Upper lobe of right lung (tissue), 1 donor: ENCODE measurements at regions not wholly inside any gene's neighbourhood (a gene's known extent, or its start where the extent isn't known, plus 50 kb on each side); places are given as distances from the start of the nearest gene placed in this dataset.

Experiments used
- ATAC-seq: fragments of 200-7000 bp; cut with Tn5 transposase; one replicate; pipeline ENCODE4 v1.9.1; 2020; ENCODE audit warnings: mild to moderate bottlenecking, moderate library complexity
- DNase-seq: peaks from one replicate; pipeline ENCODE4 v3.0.0-alpha.2; 2020
- H3K27ac ChIP-seq: fragments of 200-600 bp; one replicate; pipeline ENCODE4 v1.8.0; 2022
- H3K27me3 ChIP-seq: fragments of 200-600 bp; one replicate; pipeline ENCODE4 v1.8.0; 2022; ENCODE audit warnings: mild to moderate bottlenecking
- H3K36me3 ChIP-seq: fragments of 200-600 bp; one replicate; pipeline ENCODE4 v1.8.0; 2022
- H3K4me1 ChIP-seq: fragments of 200-600 bp; one replicate; pipeline ENCODE4 v1.8.0; 2022
- H3K4me3 ChIP-seq: fragments of 200-600 bp; one replicate; pipeline ENCODE4 v1.8.0; 2022; ENCODE audit warnings: mild to moderate bottlenecking
- H3K9me3 ChIP-seq: fragments of 200-600 bp; one replicate; pipeline ENCODE4 v1.8.0; 2022
- intact Hi-C: fragments of 100-400 bp; cut with DNase I; formaldehyde crosslinking; loops from one replicate; pipeline ENCODE4 v1.11.0; 2022
- TF ChIP-seq, protein P1 (sequence below): fragments of 200-600 bp; IDR thresholded peaks from one replicate; pipeline ENCODE4 v1.8.0; 2022; ENCODE audit warnings: antibody characterized with exemption
- donor health status: DM: no; HTN: yes; CAD: no; lungs with severe emphysema.

DNA sequence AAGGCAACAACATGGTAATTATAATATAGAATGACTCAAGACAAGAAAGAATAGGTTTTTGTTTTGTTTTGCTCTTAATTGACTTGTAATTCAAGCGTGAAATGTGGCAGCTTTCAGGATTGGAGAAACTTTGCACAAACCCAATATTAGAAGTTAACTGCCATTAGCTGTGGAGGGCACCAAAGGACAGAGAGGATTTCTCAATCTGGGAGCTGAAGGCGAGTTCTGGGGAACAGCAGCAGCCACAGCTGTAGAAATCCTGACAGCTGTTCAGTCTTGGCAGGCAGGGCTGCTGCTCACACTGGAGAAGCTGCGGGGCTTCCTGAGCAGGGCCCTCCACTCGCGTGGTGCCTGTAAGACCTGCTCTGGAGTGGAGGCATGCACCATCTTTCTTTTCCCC, 182.2 kb upstream of the IL12A start:
- TF ChIP-seq, protein P1, sequence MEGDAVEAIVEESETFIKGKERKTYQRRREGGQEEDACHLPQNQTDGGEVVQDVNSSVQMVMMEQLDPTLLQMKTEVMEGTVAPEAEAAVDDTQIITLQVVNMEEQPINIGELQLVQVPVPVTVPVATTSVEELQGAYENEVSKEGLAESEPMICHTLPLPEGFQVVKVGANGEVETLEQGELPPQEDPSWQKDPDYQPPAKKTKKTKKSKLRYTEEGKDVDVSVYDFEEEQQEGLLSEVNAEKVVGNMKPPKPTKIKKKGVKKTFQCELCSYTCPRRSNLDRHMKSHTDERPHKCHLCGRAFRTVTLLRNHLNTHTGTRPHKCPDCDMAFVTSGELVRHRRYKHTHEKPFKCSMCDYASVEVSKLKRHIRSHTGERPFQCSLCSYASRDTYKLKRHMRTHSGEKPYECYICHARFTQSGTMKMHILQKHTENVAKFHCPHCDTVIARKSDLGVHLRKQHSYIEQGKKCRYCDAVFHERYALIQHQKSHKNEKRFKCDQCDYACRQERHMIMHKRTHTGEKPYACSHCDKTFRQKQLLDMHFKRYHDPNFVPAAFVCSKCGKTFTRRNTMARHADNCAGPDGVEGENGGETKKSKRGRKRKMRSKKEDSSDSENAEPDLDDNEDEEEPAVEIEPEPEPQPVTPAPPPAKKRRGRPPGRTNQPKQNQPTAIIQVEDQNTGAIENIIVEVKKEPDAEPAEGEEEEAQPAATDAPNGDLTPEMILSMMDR: no peak
- ATAC-seq: peak; percentile 36
- Histone ChIP-seq H3K4me1 (peaks cover 31% of the 10 kb centered on the region), H3K27me3 (no peaks in the 10 kb centered on the region), H3K9me3 (no peaks in the 10 kb centered on the region), H3K27ac (no peak overlapping the region), H3K4me3 (no peak overlapping the region), H3K36me3 (no peaks in the 10 kb centered on the region)
- DNase-seq: no peak
- intact Hi-C loops: loop anchor here (10.0 kb wide), 1 partner anchor 192 kb away; no protein-coding TSS in a partner anchor

DNA sequence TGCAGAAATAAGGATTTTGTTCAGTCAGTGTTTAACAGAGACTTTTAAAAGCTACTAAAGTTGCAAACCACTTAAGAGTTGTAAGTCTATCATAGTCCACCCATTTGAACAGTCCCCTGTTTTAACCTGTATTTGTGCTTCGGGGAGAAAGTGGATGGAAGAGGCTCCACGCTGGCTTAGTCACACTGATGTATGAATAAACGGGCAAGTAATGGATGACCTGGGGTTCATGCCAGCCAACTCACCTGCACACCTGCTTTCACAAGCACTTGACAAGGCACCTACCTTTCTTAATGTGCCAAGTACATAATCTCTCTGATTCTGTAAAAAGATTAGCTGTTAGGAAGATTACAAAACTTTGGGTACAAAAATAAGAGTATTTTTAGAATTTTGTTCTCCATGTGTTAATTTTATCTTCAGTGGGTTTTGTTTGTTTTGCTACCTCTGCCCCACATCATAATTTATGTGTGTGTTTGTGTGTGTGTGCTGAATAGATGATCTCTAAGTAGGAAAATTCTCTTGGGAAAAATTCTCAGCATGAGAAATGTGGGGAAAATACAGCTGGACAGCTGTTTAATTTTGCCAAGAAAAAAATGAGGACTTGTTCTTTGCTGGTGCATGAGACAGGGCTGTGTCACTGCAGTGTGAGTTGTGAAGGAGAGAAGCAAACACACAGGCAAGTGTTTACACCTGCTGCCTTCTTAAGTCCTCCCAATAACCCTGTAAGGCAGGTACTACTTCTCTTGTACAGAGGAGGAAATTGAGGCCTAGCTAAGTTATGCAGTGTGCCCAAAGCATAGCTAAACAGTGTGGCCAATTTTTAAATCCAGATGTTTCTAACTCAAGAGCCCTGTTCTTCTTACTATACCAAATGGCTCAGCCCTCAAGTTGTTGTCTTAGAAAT, 181.2 kb upstream of the IL12A start:
- Histone ChIP-seq H3K27ac (no peak overlapping the region), H3K4me3 (no peak overlapping the region), H3K36me3 (no peaks in the 10 kb centered on the region), H3K27me3 (no peaks in the 10 kb centered on the region), H3K9me3 (no peaks in the 10 kb centered on the region), H3K4me1 (peaks cover 31% of the 10 kb centered on the region)
- DNase-seq: no peak
- peak; percentile 57 for ATAC-seq
- TF ChIP-seq, protein P1: no peak
- intact Hi-C loops: loop anchor here (10.0 kb wide), 1 partner anchor 193 kb away; no protein-coding TSS in a partner anchor

DNA sequence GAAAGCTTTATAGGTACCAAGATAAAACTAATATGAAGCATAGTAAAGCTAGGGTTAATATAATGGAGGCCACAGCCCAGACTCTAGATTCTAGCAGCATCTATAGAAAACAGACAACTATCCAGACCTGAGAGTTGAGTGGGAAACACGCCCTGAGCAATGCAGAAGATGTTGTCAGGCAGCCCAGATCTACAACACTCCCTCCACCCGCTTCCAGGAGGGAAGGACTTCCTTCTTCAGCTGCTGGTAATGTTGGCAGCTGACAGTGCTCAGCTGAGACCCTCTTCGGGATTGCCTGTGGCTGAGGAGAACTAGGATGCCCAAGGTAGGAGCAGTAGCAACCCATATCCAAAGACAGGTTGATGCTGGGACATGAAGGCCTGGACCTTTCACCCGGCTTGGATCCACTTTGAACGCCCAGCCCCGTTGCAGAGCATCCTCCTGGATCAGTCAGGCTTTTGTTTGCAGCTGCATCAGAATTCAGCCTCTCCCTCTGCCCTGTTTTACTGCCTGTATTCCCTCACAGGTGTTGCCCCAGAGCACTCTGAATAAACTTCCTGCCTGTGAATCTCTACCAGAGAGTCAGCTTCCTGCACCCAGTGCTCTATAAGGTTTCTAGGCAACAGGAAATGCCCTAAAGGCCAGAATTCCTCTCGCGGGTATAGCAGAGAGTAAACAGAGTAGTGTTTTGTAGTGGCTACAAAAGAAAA, 174.7 kb upstream of the IL12A start:
- H3K27me3 ChIP-seq: no peaks in the 10 kb centered on the region
- TF ChIP-seq, protein P1: no peak
- intact Hi-C loops: no loop called here
- no peak overlapping the region for H3K27ac ChIP-seq
- H3K9me3 ChIP-seq: no peaks in the 10 kb centered on the region
- ATAC-seq (peak; percentile 36), DNase-seq (no peak)
- no peaks in the 10 kb centered on the region for H3K4me1 ChIP-seq
- no peak overlapping the region for H3K4me3 ChIP-seq
- no peaks in the 10 kb centered on the region for H3K36me3 ChIP-seq

DNA sequence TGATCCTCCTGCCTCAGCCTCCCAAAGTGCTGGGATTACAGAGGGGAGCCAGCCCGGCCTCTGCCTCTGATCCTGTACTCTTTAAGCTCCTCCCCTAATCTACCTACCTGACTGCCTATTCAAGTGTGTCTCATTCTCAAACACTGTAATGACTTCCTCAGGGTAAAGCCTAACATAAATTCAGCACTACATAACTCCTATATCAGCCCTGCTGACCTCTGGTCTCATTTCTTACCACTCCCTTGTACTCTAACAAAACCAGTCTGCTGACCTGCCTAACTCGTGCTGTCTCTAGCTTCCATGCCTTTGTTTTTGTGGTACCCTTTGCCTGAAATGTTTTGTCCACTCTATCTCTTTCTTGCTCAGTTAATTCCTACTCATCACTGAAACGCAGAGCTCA, 172.1 kb upstream of the IL12A start:
- intact Hi-C loops: no loop called here

DNA sequence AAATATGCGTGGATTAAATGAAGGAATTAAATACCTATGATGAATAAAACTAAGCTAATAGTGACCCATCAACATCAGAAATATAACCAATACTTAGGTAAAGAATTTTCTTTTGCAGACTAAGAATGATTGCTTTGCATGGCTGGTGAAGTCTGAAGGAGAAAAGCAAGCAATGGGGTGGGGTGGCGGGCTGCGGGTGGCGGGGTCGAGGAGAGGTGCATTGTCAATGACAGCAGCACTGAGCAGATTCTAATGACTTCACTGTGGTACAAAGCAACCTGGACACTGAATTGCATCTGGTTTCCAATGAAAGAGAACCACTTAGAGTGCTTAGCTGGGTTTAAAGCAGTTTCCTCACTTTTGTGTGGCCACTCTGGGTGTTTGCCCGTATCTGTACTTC, 171.5 kb upstream of the IL12A start:
- Histone ChIP-seq H3K4me1 (no peaks in the 10 kb centered on the region), H3K27me3 (no peaks in the 10 kb centered on the region), H3K27ac (no peak overlapping the region), H3K9me3 (no peaks in the 10 kb centered on the region), H3K4me3 (no peak overlapping the region), H3K36me3 (no peaks in the 10 kb centered on the region)
- intact Hi-C loops: no loop called here
- TF ChIP-seq, protein P1: no peak
- DNase-seq (no peak), ATAC-seq (no peak)

More for the DNA sequence above, 172.1 kb upstream of the IL12A start:
- ATAC-seq (no peak), DNase-seq (no peak)
- H3K4me3 ChIP-seq: no peak overlapping the region
- no peaks in the 10 kb centered on the region for H3K27me3 ChIP-seq
- H3K27ac ChIP-seq: no peak overlapping the region
- no peaks in the 10 kb centered on the region for H3K9me3 ChIP-seq
- H3K36me3 ChIP-seq: no peaks in the 10 kb centered on the region
- TF ChIP-seq, protein P1: no peak
- H3K4me1 ChIP-seq: no peaks in the 10 kb centered on the region
